ENCODE measurements at regions not wholly inside any gene's neighbourhood (a gene's known extent, or its start where the extent isn't known, plus 50 kb on each side); places are given as distances from the start of the nearest gene placed in this dataset.
"Not testable (repeated sequence)": the region's sequence is repeated elsewhere in the genome, so short reads cannot be mapped to it uniquely, and the experiment has no call there.

DNA sequence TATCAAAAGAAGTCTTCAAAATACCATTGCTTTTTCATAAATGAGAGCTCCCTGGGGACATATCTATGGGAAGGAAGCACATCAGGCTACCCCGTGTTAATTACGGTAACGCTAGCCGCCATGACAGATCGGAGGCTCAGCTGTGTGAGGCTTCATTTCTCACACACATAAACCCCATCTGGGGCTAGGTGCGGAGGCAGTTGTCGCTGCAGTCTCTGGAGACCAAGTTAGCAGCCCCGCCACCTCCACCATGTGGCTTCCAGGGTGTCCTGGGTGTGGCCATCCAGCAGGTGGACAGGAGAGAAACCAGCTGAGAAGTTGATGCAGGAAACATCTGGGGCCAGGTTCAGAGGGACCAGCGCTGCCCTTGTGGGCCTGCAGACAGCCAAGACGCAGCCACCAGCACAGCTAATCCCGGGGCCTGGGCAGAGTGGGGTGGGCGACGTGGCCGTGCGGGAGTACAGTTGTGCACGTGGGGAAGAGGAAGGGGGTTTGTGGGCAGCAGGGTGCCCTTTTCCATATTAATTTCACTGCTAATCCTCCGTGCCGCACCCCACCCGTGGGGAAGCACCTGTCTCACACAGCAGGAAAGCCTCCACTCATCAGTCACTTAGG lies 426.5 kb downstream of the IRX1 start:
- DNase-seq: no peak

DNA sequence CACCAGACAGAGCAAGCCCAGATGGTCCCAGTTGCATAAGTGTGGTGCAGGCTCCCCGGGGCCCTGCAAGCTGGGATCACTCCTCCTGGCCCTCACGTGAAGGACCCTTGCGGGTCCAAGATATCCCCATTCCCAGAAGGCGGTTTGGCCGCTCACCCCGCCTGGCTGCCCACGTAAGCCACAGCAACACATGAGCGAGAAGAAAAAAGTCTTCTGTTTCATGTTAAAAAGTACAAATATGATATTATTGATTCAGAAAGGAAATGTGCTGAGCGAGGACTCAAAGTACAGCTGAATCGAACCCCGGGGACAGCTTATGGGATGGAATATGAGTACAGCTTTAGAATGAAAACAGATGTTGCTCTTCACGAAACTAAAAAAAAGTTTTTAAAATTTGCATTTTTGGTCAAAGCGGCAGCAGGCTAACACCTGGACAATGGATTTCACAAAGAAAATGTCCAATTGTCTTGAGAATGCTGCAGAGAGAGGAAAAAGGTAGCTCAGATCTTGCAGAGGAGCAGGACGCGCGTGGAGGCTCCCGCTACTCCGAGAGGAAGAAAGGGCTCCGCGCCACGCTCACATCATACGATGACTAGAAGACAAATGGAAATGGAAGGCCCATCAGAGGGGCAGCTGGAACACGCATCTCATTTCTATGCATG lies 427.6 kb downstream of the IRX1 start:
- no peak for DNase-seq

DNA sequence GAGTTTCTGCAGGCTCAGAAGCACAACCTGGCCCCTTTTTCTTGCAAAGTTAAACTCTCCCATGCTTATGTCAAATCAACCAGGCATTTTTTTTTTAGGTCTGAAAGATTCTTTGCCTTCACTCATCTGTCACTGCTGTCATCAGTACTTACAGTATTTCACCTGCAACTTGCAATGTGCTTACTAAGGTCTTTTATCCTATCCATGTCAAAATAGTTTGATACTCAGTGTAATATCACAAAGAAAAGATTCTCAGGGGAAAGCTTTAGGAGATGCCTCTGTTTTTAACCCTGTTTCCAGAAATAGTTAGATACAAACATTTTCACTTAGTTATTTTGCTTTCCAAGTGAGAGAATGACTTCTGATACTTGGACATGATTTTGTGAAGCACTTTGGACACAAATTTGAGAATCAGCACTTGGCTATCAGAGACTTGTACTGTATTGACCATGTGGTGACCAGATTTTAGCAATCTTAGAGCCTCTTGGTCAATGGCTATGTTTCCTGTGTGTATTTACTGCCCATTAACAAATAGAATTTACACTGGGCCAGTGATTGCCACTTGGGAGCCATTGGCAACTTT lies 428.2 kb downstream of the IRX1 start:
- no peak for DNase-seq

DNA sequence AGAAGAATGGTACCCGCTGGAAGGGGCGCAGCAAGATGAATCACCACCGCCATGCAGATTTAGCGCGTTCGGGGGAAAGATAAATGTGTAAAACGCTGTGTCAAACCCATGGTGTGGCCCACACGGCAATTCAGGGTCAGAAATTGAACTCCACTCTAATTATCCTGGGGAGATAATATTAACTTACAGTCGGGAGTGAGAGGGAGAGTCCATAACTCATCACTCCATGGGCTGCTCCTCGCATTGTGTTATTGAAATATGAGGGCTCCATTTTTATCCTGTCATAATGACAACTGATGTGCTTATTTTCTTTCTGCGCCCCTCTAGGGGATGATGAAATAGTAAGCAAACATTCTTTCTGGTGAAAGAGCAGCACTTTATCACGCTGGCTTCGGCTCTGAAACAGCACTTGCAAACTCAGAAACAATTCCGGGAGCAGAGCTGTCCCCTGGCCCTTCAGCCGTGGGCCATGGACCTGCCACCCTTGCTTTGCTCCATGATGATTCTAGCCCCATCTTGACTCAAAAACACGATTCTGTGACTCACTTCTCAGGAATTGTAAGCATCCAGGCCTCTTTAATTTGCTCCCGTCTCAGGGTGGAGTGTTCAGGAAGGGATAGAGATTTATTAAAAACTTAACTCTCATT lies 431.6 kb downstream of the IRX1 start:
- DNase-seq: no peak

DNA sequence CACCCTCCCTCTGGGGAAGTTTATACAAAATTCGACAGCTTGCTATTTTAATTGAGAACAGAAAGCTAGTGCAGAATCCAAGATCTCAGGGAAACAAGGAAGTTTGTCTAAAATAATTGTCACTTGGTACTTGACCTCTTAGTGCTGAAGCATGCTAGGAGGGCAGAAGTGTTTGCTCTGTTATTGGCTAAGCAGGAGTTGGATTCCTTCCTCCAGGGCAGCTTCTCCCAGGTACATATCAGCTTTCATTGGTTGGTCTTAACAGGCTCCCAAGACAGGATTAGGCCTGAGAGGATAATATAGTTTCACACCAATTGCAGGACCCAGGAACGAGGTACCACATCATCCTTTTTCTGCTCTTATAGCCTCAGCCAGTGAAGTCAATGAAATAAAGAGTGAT lies 432.8 kb downstream of the IRX1 start:
- no peak for DNase-seq

DNA sequence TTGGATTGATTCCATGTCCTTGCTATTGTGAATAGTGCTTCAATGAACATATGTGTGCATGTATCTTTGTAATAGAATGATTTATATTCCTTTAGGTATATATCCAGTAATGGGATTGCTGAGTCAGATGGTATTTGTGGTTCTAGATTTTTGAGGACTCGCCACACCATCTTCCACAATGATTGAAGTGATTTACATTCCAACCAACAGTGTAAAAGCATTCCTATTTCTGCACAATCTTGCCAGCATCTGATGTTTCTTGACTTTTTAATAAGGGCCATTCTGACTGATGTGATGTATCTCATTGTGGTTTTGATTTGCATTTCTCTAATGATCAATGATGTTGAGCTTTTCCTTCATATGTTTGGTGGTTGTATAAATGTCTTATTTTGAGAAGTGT lies 437.9 kb downstream of the IRX1 start:
- not testable (repeated sequence) for DNase-seq

DNA sequence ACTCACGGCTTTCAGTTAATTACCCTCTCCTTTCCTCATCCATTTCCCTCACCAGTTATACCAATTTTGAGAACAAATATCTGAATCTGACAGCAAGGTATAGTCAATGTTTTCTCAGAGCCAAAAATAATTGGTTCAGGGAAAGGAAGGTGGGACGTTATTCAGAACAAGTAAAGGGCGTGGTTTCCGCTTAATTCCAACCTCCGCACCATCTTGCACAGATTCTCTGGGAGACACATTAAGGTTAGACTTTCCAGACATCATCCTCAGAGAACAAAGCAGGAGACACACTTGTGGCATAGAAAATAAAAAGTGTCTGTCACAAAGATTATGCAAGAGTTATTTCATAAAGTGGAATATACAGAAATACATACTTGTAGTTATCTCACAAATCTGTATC lies 441.2 kb downstream of the IRX1 start:
- DNase-seq: no peak

DNA sequence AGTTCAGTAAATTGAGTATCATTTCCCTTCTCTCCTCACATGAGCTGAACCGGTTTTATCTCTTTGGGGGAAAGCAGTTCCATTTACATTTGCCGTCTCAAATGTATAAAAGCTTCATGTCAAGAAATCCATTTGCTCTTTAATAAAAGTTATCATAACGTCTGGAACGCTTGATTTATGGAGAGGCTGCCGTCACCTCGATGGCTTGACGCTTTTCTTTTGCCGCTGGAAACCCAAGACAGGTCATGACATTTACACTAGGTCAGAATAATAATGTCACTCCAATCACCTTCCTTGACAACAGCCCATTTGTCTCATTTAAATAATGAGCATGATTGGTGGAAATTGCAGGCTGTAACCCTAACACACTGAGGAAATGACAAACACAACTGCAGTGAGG lies 443.4 kb downstream of the IRX1 start:
- DNase-seq: no peak

DNA sequence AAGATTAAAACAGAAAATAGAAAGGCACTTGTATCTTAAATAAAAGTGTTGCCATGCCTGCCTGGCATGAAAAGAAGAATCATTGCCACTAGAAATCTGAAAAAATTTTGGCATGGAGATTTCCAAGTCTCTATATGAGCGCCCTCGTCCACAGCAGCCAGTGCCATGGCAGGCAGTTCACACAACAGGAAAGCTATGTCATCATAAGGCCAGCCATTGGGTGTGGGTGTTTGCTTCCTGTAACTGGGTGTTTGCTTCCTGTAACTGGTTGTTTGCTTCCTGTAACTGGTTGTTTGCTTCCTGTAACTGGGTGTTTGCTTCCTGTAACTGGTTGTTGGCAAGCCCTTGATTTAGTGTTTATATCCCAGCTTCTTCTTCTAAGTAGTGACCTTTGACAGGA lies 446.7 kb downstream of the IRX1 start:
- DNase-seq: no peak

DNA sequence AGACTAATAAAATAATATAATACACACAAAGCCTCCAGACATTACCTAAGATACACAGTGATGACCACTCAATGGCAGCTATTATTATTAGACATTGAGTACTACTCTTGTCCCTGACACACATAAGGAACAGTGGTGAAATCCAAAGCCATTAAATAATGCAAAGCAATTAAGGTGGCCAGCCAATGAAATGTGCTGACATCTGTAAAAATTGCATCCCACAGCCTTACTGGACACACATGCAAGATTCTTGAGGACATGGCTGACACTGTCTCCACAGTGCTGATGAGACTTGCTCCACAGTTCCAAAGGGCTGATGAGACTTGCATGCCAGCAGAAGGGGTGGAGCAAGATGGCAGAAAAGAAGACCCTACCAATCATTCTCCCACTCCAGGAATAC lies 447.5 kb downstream of the IRX1 start:
- DNase-seq: no peak

DNA sequence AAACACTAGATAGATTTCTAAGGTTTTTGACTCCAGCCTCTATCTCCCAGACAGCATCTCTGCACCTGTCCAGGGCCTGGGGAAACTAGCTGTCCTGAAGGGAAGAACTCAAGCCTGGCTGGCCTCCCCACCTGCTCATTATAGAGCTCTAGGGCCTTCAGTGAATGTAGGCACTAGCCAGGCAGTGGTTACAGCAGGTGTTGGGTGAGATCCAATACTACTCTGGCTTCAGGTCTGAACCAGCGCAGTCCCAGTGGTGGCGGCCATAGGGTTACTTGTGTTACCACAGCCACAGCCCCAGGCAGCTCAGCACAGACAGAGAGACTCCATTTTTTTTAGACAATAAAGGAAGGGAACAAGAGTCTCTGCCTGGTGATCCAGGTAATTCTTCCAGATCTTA lies 449.2 kb downstream of the IRX1 start:
- DNase-seq: no peak

DNA sequence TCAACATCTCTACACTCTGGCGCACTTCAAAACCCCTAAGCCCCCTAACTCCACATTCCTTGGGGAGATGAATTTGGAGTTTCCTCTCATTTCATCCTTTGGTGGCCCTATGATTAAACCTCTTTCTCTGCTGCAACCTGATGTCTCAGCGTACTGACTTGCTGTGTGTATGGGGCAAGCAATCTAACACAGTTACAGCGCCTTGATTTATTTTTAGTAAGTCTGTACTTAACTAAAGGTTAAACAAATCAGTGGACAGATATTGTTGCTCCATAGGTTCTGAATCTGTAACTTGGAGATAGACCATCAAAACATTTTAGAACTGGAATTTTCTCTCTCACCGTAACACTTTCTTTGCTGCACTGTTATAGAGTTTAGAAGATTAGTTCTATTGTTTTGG lies 452.8 kb downstream of the IRX1 start:
- no peak for DNase-seq

DNA sequence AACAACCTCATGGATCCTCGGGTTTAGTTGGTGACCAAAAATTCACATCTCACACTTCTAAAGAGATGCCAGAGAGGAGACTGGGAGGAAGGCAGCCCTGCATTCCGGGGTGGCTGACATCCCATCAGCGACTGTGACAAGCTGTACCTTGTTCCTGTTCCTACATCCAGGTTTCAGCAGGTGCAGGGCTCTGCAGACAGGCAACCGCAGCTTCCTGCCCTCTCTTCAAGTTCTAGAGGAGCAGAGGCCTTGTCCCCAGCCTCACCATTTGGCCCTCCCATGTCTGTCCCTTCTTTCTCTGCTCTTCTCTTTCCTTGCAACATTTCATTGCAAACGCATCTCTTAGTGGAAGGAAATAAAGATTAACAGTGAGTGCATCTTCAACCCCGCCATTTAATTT lies 454.6 kb downstream of the IRX1 start:
- no peak for DNase-seq

DNA sequence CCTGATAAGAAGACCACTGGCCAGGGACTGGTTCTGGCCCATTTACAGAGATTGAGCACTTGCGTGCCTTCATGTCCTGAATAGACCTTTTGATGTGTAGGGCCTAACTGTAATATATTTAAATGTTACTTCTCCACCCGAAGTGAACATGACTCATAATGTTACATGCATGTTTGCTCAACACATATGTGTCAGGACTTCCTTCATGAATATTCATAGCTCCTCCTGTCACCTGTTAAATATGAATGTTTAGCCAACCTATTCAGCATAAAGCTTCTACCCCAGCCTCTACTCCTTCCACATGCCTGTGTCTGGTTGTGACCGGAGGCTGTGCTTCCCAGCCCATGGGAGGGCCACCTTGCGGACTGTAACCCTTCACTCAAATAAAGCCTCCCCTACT lies 457.5 kb downstream of the IRX1 start:
- DNase-seq: no peak

DNA sequence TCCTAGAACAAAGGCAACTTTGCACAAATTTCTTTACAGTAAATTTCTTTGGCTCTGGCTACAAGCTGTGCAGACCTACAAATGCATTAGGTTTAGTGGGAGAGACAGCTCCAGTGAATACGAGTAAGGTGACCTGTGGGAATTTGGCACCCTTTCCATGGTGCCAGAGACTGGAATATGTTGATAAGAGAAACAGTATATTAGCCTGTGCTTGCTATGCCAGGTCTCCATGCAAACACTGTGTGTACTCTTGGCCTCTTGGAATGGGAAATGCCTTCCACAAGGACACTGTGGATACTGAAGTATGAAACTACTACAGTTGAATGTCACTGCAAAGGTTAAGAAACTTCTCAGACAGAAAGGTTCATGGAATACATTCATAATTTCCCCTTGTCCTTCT lies 458.5 kb downstream of the IRX1 start:
- DNase-seq: no peak

DNA sequence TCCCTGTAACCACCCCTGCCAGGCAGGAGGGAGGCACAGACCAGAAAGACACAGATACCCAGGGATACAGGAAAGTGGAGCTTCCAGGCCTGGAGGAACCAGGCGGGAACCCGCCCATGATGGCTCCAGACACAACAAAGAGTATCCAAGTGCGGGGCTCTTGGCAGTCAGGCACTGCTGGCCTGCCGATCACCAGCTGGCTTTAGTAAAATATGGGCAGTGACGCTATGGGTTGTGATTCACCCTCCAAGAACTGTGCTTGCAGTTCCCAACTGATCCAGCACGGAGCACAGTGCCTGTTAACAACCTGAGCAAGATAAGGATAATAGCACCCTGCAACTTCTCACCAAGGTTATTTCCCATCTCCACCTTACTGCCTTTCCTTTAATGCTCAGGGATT lies 463.3 kb downstream of the IRX1 start:
- DNase-seq: no peak

DNA sequence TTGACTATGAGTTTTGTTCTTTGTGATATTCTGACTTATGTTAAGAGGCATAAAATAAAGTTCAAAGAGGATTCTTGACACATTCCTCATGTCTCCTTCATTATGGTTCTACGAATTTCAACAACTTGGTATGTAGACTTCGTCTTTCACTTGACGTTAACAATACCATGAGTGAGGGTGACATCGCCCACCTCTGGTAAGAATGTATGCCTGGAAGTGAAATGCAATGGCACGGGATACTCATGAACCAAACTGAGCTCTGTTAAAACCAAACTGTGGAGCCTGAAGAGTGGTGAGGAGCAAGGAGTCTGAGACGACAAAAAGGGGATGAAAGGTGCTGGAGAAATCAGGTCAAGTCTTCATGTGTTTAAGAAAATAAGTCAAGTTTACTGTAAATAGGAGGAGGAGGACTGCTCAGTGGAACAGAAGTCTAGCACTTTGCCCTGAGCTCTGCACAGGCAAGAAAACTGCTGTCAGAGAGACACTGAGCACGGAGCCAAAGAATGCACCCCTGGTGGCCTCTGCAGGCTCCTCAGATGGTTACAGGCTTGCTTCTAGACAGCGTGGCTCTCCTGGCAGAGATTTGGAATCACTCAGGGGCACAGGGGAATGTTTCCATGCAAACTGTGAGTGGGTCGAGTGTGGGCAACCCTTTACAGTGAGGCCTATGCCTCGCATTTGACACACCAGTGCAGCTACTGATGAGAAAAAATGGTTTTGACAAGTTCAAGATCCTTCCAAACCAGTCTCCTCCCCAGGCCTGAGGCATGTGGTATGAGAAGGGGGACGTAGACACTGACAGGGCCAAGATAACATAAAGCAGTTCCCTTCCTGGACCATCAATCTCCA lies 470.1 kb downstream of the IRX1 start:
- no peak for DNase-seq

DNA sequence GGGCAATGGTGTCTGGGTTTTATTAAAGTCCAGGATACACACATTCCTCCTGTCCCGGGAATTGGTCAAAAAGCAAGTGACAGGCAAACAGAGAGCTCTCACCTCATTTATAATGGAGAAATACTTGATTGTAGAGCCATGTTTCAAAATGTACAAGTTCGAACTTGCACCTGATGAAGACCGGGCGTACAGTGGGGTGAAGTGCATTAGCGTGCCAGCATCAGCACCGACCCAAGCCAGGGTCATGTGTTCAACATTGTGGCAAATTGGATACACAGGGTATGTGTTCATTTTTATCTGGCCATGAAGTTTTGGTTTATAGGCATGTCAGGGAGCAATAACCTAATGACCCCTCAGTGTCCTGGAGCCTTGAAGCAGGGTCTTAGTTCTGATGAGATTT lies 472.5 kb downstream of the IRX1 start:
- no peak for DNase-seq

DNA sequence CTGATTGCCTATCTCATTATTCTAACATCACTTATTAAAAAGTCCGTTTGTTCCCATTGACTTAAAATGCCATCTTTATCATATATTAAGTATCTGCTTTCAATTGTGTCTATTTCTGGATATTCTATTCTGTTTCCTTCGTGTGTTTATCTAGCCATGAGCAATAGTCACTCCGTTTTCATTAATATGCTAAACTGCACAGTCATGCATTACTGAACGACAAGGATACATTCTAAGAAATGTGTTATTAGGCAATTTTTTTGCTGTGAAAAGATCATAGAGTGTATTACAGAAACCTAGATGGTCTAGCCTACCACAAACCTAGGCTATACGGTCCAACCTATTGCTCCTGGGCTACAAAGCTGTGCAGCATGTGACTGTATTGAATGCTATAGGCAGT lies 482.9 kb downstream of the IRX1 start:
- no peak for DNase-seq

DNA sequence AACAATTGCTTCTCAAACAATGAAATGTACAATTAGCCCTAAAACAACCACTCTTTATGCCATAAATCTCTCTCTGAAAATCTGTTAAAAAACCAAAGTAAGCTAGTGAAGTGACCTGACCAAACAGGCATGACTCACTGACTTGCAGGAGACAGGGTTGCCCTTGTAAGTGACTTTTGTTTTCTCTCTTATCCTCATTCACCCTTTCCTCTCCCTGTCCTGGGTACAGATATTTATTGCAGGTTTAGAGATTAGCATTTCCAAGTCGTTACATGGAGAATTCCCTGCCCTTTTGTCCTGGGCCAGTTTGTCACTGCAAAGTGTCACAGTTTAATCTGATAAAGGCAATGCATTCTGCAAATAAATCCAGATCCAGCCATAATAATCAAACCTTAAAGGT lies 484.2 kb downstream of the IRX1 start:
- no peak for DNase-seq

DNA sequence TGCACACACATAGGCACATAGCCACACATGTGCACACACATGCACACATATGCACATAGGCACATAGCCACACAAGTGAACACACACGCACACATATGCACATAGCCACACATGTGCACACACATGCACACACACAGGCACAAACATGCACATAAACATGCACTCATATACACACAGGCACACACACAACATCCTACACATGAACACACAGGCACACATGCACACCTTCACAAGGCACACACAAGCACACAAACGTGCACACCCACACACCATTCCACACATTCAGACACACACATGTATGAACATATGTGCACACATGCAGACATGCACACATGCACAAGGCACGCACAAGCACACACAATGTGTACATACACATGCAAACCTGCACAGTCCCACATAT lies 484.7 kb downstream of the IRX1 start:
- DNase-seq: no peak

DNA sequence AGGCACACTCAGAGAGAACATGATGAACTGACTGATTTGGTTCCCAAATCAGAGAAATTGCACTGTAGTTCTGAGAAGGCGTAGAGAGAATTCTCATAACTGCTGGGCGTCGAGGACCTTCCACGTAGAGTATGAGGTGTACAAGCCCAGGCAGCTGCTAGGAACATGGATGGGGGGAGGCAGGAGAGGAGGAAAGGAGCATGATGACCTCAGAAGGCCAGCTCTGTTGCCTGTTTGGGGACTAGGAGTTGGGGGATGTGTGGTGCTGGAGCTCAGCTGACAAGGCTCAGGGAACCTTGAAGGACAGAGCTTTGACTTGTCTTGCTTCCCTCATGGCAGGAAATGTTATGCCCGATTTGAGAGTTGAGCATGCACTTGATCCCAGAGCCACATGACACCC lies 485.4 kb downstream of the IRX1 start:
- no peak for DNase-seq

DNA sequence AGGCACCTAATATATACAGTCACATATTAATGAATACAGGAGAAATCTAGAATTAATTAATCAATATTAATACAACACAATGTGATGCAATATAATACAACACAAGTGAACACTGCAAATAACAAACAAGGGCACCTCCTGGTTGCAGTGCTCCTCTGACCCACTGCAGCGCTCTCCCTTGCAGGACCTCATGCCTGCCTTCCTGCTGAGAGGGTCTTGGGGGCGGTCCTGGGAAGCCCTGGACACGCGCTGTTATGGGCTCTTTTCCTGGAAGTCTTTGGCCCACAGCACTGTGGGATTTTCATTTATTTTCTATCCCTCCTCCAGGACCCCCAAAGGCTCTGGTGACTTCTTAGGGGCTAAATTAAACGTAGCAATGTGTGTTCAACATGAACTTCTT lies 485.8 kb downstream of the IRX1 start:
- DNase-seq: no peak
